Thyroid gland (tissue), 4 donors: ENCODE measurements at regions not wholly inside any gene's neighbourhood (a gene's known extent, or its start where the extent isn't known, plus 50 kb on each side); places are given as distances from the start of the nearest gene placed in this dataset.

Source experiments
- DNase-seq, 2 donors: peaks; one replicate each; pipeline ENCODE4 v3.0.0-alpha.2; 2019
- H3K27ac ChIP-seq, 3 donors: fragments of 200-600 bp; sonication (generic); 1 replicate in 2 of 3; 2 replicates in 1 of 3; pipeline ENCODE4 v1.5.1; 2016 to 2019; ENCODE audit warnings: mild to moderate bottlenecking in 1 of 3, moderate library complexity in 1 of 3
- H3K27me3 ChIP-seq: fragments of 200-600 bp; sonication (generic); one replicate; pipeline ENCODE4 v1.5.1; 2019
- H3K36me3 ChIP-seq, 2 donors: fragments of 200-600 bp; sonication (generic); one replicate each; pipeline ENCODE4 v1.5.1; 2016 to 2019
- H3K4me1 ChIP-seq, 2 donors: fragments of 200-600 bp; sonication (generic); one replicate each; pipeline ENCODE4 v1.5.1; 2017 to 2019
- H3K4me3 ChIP-seq, 3 donors: fragments of 200-600 bp; sonication (generic); replicated peaks in 1 of 3; 1 replicate in 2 of 3; 2 replicates in 1 of 3; pipeline ENCODE4 v1.5.1; 2016; ENCODE audit warnings: mild to moderate bottlenecking in 1 of 3
- H3K9me3 ChIP-seq: fragments of 200-600 bp; sonication (generic); one replicate; pipeline ENCODE4 v1.5.1; 2017
- POLR2A ChIP-seq, 2 donors: fragments of 450-650 bp; IDR thresholded peaks; one replicate each; pipeline ENCODE4 v1.6.1; 2017; ENCODE audit warnings: antibody characterized with exemption in 2 of 2, mild to moderate bottlenecking in 2 of 2, moderate library complexity in 1 of 2
- WGBS, 2 donors: methylation state at CpG; one replicate each; pipeline ENCODE4 v1.1.5; 2017; 5-methylcytosine and 5-hydroxymethylcytosine counted together
- intact Hi-C: fragments of 100-400 bp; cut with DNase I; formaldehyde crosslinking; loops from one replicate; pipeline ENCODE4 v1.15.1; 2023
- TF ChIP-seq, protein P1 (sequence below), 6 experiments: fragments of 200-600 bp in 3 of 6; fragments of 450-650 bp in 3 of 6; sonication (generic) in 3 of 6; IDR thresholded peaks; one replicate each; pipeline ENCODE4 v1.5.1; 2016 to 2019; ENCODE audit warnings: antibody characterized with exemption in 6 of 6, mild to moderate bottlenecking in 2 of 6, inconsistent platforms in 1 of 6, moderate library complexity in 1 of 6

DNA sequence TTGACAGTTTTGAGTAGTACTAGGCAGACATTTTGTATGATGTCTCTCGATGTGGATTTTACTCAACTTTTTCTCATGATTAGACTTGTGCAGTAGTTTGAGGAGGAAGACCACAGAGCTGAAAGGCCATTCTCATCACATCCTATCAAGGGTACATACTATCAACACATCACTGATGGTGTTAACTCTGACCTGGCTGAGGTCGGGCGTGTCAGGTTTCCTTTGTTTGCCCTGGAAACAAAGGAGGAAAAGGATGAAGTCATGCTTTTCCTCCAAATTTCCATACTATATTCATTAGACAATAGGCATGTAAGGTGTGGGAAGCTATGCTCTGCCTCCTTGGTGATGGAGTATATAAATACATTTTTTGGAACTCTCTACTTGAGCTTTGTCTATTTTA lies 211.1 kb downstream of the DSEL start:
- 79 to 86% methylated on average over 3 of the region's 3 CpGs for WGBS, 2 donors

DNA sequence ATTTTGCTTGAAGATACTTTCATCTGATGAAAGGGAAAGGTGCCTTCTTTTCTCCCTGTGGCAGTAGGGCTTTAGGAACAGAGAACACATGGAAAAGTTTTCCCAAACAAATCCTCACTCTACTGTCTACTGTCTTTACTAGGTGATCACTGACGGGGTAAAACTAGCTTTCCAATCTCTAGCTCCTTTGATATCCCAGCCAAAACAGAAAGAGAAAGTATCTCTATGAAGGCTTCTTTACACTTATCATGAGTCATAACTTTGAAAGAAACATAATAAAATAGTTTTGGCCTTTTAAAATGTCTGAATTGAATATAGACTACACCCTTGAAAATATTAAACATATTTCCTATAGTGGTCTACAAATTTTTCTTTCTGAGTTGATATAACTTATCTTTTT lies 214.5 kb downstream of the DSEL start:
- intact Hi-C loops, result no loop called here
- H3K27ac ChIP-seq, result no peak overlapping the region
- no peak for DNase-seq
- no peaks in the 10 kb centered on the region for H3K9me3 ChIP-seq
- H3K27me3 ChIP-seq, result no peaks in the 10 kb centered on the region
- no peaks in the 10 kb centered on the region for H3K4me1 ChIP-seq
- no peak overlapping the region for H3K4me3 ChIP-seq
- TF ChIP-seq, protein P1, sequence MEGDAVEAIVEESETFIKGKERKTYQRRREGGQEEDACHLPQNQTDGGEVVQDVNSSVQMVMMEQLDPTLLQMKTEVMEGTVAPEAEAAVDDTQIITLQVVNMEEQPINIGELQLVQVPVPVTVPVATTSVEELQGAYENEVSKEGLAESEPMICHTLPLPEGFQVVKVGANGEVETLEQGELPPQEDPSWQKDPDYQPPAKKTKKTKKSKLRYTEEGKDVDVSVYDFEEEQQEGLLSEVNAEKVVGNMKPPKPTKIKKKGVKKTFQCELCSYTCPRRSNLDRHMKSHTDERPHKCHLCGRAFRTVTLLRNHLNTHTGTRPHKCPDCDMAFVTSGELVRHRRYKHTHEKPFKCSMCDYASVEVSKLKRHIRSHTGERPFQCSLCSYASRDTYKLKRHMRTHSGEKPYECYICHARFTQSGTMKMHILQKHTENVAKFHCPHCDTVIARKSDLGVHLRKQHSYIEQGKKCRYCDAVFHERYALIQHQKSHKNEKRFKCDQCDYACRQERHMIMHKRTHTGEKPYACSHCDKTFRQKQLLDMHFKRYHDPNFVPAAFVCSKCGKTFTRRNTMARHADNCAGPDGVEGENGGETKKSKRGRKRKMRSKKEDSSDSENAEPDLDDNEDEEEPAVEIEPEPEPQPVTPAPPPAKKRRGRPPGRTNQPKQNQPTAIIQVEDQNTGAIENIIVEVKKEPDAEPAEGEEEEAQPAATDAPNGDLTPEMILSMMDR (IDR thresholded peaks at IDR 0.05), result no peak
- no peak for TF ChIP-seq POLR2A (IDR thresholded peaks at IDR 0.05)
- 67 to 73% methylated on average over 1 of the region's 1 CpG for WGBS, 2 donors
- no peaks in the 10 kb centered on the region for H3K36me3 ChIP-seq

More for the DNA sequence above, 211.1 kb downstream of the DSEL start:
- Histone ChIP-seq H3K4me1 (no peaks in the 10 kb centered on the region), H3K27me3 (no peaks in the 10 kb centered on the region), H3K36me3 (no peaks in the 10 kb centered on the region), H3K27ac (no peak overlapping the region), H3K4me3 (no peak overlapping the region), H3K9me3 (no peaks in the 10 kb centered on the region)
- no peak for DNase-seq
- intact Hi-C loops, result no loop called here
- TF ChIP-seq, protein P1 (IDR thresholded peaks at IDR 0.05), result no peak
- TF ChIP-seq POLR2A (IDR thresholded peaks at IDR 0.05), result no peak

DNA sequence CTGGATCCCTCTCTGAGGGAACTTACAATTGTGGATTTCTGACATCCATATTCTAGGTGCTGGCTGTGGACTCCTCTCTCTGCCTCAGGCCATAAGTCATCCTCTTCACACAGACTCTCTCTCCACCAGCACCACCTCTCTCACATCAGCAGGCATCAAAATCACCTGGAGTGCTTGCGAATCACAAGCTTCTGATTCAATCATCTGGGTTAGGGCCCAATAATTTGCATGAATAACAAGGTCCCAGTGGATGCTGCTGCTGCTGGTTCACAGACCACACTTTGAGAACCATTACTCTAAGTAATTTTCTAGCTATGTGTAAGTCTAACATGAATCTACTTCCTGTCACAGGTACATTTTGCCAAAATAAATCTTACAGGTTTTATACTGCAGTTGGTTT lies 214.9 kb downstream of the DSEL start:
- WGBS, 2 donors, result 89 to 94% methylated on average over 1 of the region's 1 CpG
- Histone ChIP-seq H3K4me1 (no peaks in the 10 kb centered on the region), H3K36me3 (no peaks in the 10 kb centered on the region), H3K27me3 (no peaks in the 10 kb centered on the region), H3K27ac (no peak overlapping the region), H3K4me3 (no peak overlapping the region), H3K9me3 (no peaks in the 10 kb centered on the region)
- DNase-seq, result no peak
- intact Hi-C loops, result no loop called here
- TF ChIP-seq, protein P1 (IDR thresholded peaks at IDR 0.05), result no peak
- TF ChIP-seq POLR2A (IDR thresholded peaks at IDR 0.05), result no peak

DNA sequence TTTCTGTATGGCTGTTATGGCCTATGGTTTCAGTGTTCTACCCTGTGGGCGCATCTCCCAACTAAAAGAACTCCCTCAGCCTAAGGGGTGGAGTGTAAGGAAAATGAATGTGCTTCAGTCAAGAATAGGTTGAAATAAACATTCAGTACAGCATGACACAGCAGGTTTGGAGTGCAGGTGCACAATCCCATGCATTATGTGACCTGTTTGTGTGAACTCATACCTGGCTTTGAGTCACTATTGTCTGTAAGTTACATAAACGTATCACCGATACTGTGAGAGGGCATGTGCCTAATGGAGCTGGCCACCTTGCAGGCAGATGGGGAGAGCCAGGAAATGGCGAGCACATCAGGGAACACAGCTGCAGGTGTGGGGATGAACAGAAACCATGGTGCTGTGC lies 216.0 kb downstream of the DSEL start:
- no peak for TF ChIP-seq POLR2A (IDR thresholded peaks at IDR 0.05)
- TF ChIP-seq, protein P1 (IDR thresholded peaks at IDR 0.05), result no peak
- no peak for DNase-seq
- no peaks in the 10 kb centered on the region for H3K27me3 ChIP-seq
- 96 to 97% methylated on average over 4 of the region's 4 CpGs for WGBS, 2 donors
- no peak overlapping the region for H3K4me3 ChIP-seq
- no peaks in the 10 kb centered on the region for H3K9me3 ChIP-seq
- intact Hi-C loops, result no loop called here
- H3K27ac ChIP-seq, result no peak overlapping the region
- H3K4me1 ChIP-seq, result no peaks in the 10 kb centered on the region
- H3K36me3 ChIP-seq, result no peaks in the 10 kb centered on the region

DNA sequence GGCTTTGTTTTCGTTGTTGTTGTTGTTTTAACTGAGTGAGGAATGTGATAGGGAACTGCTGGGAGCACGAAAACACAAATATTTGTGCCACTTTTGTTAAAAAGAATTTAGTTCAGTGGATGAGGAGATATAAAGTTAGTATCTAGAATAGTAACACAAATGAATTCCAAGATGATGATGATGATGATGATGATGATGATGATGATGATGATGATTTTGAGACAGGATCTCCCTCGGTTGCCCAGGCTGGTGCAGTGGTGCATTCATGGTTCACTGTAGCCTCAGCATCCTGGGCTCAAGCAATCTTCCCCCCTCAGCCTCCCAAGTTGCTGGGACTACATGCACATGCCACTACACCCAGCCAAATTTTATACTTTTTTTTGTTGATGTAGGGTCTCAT lies 223.7 kb downstream of the DSEL start:
- intact Hi-C loops, result no loop called here
- DNase-seq, result no peak

More for the DNA sequence above, 223.7 kb downstream of the DSEL start:
- Histone ChIP-seq H3K4me1 (no peaks in the 10 kb centered on the region), H3K27me3 (no peaks in the 10 kb centered on the region), H3K4me3 (no peak overlapping the region), H3K36me3 (no peaks in the 10 kb centered on the region), H3K27ac (no peak overlapping the region), H3K9me3 (no peaks in the 10 kb centered on the region)
- TF ChIP-seq POLR2A (IDR thresholded peaks at IDR 0.05), result no peak
- TF ChIP-seq, protein P1 (IDR thresholded peaks at IDR 0.05), result no peak
- 52 to 59% methylated on average over 3 of the region's 3 CpGs for WGBS, 2 donors
